Tibial nerve (tissue), 4 donors: ENCODE measurements at regions not wholly inside any gene's neighbourhood (a gene's known extent, or its start where the extent isn't known, plus 50 kb on each side); places are given as distances from the start of the nearest gene placed in this dataset.

ENCODE experiments used
- DNase-seq, 2 donors: peaks; one replicate each; pipeline ENCODE4 v3.0.0-alpha.2; 2019; ENCODE audit warnings: low spot score in 2 of 2
- H3K27ac ChIP-seq, 4 donors: fragments of 200-600 bp; sonication (generic) in 3 of 4; one replicate each; pipeline ENCODE4 v1.5.1; 2017 to 2019; ENCODE audit warnings: mild to moderate bottlenecking in 1 of 4
- H3K27me3 ChIP-seq, 2 donors: fragments of 200-600 bp; sonication (generic) in 1 of 2; one replicate each; pipeline versions ENCODE4 v1.5.1 to v1.6.0; 2017 to 2019
- H3K36me3 ChIP-seq, 3 donors: fragments of 200-600 bp; sonication (generic); one replicate each; pipeline ENCODE4 v1.5.1; 2018 to 2019
- H3K4me1 ChIP-seq, 4 donors: fragments of 200-600 bp; sonication (generic) in 3 of 4; one replicate each; pipeline ENCODE4 v1.5.1; 2017 to 2019
- H3K4me3 ChIP-seq, 4 donors: fragments of 200-600 bp; sonication (generic) in 3 of 4; one replicate each; pipeline ENCODE4 v1.5.1; 2017 to 2019; ENCODE audit warnings: mild to moderate bottlenecking in 1 of 4, moderate library complexity in 1 of 4
- H3K9me3 ChIP-seq, 4 donors: fragments of 200-600 bp; sonication (generic) in 3 of 4; one replicate each; pipeline ENCODE4 v1.5.1; 2017 to 2019
- CTCF ChIP-seq, 5 experiments: fragments of 200-600 bp in 3 of 5; fragments of 450-650 bp in 2 of 5; sonication (generic) in 3 of 5; IDR thresholded peaks; one replicate each; pipeline ENCODE4 v1.5.1; 2016 to 2019; ENCODE audit warnings: antibody characterized with exemption in 5 of 5, mild to moderate bottlenecking in 3 of 5, moderate library complexity in 2 of 5
- EP300 ChIP-seq, 2 donors: sonication (generic); formaldehyde crosslinking; IDR thresholded peaks; one replicate each; pipeline ENCODE4 v1.6.1; 2017; ENCODE audit warnings: antibody characterized with exemption in 2 of 2, mild to moderate bottlenecking in 1 of 2
- POLR2A ChIP-seq, 2 donors: fragments of 450-650 bp; IDR thresholded peaks; one replicate each; pipeline ENCODE4 v1.6.1; 2017; ENCODE audit warnings: antibody characterized with exemption in 2 of 2, mild to moderate bottlenecking in 2 of 2, moderate library complexity in 2 of 2
- WGBS, 2 donors: methylation state at CpG; one replicate each; pipeline ENCODE4 v1.1.5; 2018; 5-methylcytosine and 5-hydroxymethylcytosine counted together

- Histone ChIP-seq H3K4me1 (peaks cover 0 to 7% (median 0%) of the 10 kb centered on the region in 4 donors), H3K36me3 (no peaks in the 10 kb centered on the region), H3K27me3 (no peaks in the 10 kb centered on the region), H3K27ac (no peak overlapping the region), H3K4me3 (no peak overlapping the region), H3K9me3 (no peaks in the 10 kb centered on the region)
- 93 to 94% methylated on average over 1 of the region's 1 CpG for WGBS, 2 donors
- DNase-seq, result peak in 1 of 2 donors; percentile 28
- TF ChIP-seq POLR2A (IDR thresholded peaks at IDR 0.05) (no peak), CTCF (IDR thresholded peaks at IDR 0.05) (peak in 2 of 5 experiments; percentile 23 to 26), EP300 (IDR thresholded peaks at IDR 0.05) (no peak)
Measured at GRCh38 chr4:79042079-79042674, 102.9 kb upstream of the PAQR3 start.

GRCh38 chr4:79034544-79034943 lies 95.3 kb upstream of the PAQR3 start:
- Histone ChIP-seq H3K36me3 (no peaks in the 10 kb centered on the region), H3K9me3 (no peaks in the 10 kb centered on the region), H3K4me1 (peaks cover 0 to 10% (median 0%) of the 10 kb centered on the region in 4 donors), H3K27me3 (no peaks in the 10 kb centered on the region), H3K4me3 (no peak overlapping the region), H3K27ac (no peak overlapping the region)
- 94% methylated on average over 2 of the region's 2 CpGs for WGBS, 2 donors
- no peak for DNase-seq
- no peak for TF ChIP-seq POLR2A (IDR thresholded peaks at IDR 0.05)
- no peak for TF ChIP-seq EP300 (IDR thresholded peaks at IDR 0.05)
- no peak for TF ChIP-seq CTCF (IDR thresholded peaks at IDR 0.05)

GRCh38 chr4:79030973-79031372 lies 91.7 kb upstream of the PAQR3 start:
- no peaks in the 10 kb centered on the region for H3K27me3 ChIP-seq
- no peak overlapping the region for H3K4me3 ChIP-seq
- no peak overlapping the region for H3K27ac ChIP-seq
- DNase-seq, result no peak
- no peaks in the 10 kb centered on the region for H3K9me3 ChIP-seq
- no peak for TF ChIP-seq CTCF (IDR thresholded peaks at IDR 0.05)
- no peak for TF ChIP-seq EP300 (IDR thresholded peaks at IDR 0.05)
- TF ChIP-seq POLR2A (IDR thresholded peaks at IDR 0.05), result no peak
- WGBS, 2 donors, result 12 to 25% methylated on average over 1 of the region's 1 CpG
- peaks cover 0 to 10% (median 0%) of the 10 kb centered on the region in 4 donors for H3K4me1 ChIP-seq
- no peaks in the 10 kb centered on the region for H3K36me3 ChIP-seq

GRCh38 chr4:79027656-79028055 lies 88.4 kb upstream of the PAQR3 start:
- WGBS, 2 donors, result 94 to 98% methylated on average over 4 of the region's 4 CpGs
- H3K9me3 ChIP-seq, result no peaks in the 10 kb centered on the region
- H3K27me3 ChIP-seq, result no peaks in the 10 kb centered on the region
- no peak overlapping the region for H3K4me3 ChIP-seq
- H3K36me3 ChIP-seq, result no peaks in the 10 kb centered on the region
- H3K4me1 ChIP-seq, result peaks cover 0 to 10% (median 0%) of the 10 kb centered on the region in 4 donors
- H3K27ac ChIP-seq, result no peak overlapping the region
- TF ChIP-seq EP300 (IDR thresholded peaks at IDR 0.05) (no peak), POLR2A (IDR thresholded peaks at IDR 0.05) (no peak), CTCF (IDR thresholded peaks at IDR 0.05) (no peak)
- no peak for DNase-seq

- 38 to 39% methylated on average over 2 of the region's 2 CpGs for WGBS, 2 donors
- no peak for DNase-seq
- H3K27ac ChIP-seq, result no peak overlapping the region
Measured at GRCh38 chr4:79025170-79025569, 85.9 kb upstream of the PAQR3 start.

More at GRCh38 chr4:79025170-79025569, 85.9 kb upstream of the PAQR3 start:
- no peak overlapping the region for H3K4me3 ChIP-seq
- H3K9me3 ChIP-seq, result no peaks in the 10 kb centered on the region
- H3K4me1 ChIP-seq, result peaks cover 0 to 10% (median 2%) of the 10 kb centered on the region in 4 donors
- no peaks in the 10 kb centered on the region for H3K27me3 ChIP-seq
- no peaks in the 10 kb centered on the region for H3K36me3 ChIP-seq
- TF ChIP-seq CTCF (IDR thresholded peaks at IDR 0.05) (no peak), POLR2A (IDR thresholded peaks at IDR 0.05) (no peak), EP300 (IDR thresholded peaks at IDR 0.05) (no peak)
